ENCODE measurements at regions not wholly inside any gene's neighbourhood (a gene's known extent, or its start where the extent isn't known, plus 50 kb on each side); places are given as distances from the start of the nearest gene placed in this dataset.

DNA sequence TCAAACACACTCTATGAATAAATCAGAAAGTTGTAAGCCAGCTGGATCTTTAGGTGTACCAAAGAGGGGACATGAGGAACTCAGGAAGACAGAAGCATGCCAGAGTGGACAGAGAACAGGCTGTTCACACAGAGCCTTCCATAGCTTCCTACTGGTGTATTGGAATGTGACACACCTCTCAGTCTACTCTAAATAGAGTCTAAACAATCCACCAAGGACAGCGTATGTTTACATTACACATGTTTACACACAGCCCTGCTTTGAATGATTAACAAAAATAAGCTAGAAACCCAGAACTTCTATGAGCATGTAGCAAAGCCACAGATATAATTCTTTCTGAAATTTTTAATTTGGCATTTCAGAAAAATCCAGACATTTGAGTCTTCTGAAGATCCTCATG, 1279.0 kb upstream of the CDH8 start:
- TF ChIP-seq, protein P1, sequence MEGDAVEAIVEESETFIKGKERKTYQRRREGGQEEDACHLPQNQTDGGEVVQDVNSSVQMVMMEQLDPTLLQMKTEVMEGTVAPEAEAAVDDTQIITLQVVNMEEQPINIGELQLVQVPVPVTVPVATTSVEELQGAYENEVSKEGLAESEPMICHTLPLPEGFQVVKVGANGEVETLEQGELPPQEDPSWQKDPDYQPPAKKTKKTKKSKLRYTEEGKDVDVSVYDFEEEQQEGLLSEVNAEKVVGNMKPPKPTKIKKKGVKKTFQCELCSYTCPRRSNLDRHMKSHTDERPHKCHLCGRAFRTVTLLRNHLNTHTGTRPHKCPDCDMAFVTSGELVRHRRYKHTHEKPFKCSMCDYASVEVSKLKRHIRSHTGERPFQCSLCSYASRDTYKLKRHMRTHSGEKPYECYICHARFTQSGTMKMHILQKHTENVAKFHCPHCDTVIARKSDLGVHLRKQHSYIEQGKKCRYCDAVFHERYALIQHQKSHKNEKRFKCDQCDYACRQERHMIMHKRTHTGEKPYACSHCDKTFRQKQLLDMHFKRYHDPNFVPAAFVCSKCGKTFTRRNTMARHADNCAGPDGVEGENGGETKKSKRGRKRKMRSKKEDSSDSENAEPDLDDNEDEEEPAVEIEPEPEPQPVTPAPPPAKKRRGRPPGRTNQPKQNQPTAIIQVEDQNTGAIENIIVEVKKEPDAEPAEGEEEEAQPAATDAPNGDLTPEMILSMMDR (IDR thresholded peaks at IDR 0.05) = no peak
- TF ChIP-seq POLR2A (IDR thresholded peaks at IDR 0.05) (no peak), POLR2AphosphoS5 (IDR thresholded peaks at IDR 0.05) (no peak)

All from transverse colon (tissue), 4 donors.